SKM-1 (cell line): ENCODE measurements at regions not wholly inside any gene's neighbourhood (a gene's known extent, or its start where the extent isn't known, plus 50 kb on each side); places are given as distances from the start of the nearest gene placed in this dataset.
"Not testable (repeated sequence)": the region's sequence is repeated elsewhere in the genome, so short reads cannot be mapped to it uniquely, and the experiment has no call there.

Experiments used
- DNase-seq: peaks from one replicate; lab custom pipeline; 2025; ENCODE audit not compliant: unreplicated experiment; lab: John Stamatoyannopoulos, UW

DNA sequence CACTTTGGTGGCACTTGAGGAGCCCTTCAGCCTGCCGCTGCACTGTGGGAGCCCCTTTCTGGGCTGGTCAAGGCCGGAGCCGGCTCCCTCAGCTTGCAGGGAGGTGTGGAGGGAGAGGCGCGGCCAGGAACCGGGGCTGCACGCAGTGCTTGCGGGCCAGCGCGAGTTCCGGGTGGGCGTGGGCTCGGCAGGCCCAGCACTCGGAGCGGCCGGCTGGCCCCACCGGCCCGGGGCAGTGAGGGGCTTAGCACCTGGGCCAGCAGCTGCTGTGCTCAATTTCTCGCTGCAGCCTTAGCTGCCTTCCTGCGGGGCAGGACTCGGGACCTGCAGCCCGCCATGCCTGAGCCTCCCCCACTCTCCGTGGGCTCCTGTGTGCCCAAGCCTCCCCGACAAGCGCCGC is 533.7 kb upstream of the SLC10A2 start:
- DNase-seq = not testable (repeated sequence)

GRCh38 chr13:103598671-103599070 is 532.5 kb upstream of the SLC10A2 start:
- no peak for DNase-seq

DNA sequence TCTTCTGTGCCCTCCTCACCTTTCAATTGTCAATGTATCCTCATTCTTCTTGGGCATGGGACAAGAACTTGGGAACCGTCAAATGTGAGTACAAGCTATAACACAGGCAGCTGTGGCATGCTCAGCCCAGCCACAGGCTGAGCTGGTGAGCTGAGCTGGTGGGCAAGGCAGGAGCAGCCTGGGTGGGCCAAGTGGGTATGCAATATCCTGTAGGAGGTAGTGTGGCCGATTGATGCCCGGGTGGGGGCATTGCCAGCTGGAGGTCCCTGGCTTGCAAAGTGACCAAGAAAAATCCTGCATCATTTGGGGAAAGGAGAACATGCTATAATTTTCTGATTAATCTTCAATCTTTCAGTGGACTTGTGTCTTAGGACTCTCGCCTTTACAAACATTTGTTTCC is 507.2 kb upstream of the SLC10A2 start:
- DNase-seq = no peak

DNA sequence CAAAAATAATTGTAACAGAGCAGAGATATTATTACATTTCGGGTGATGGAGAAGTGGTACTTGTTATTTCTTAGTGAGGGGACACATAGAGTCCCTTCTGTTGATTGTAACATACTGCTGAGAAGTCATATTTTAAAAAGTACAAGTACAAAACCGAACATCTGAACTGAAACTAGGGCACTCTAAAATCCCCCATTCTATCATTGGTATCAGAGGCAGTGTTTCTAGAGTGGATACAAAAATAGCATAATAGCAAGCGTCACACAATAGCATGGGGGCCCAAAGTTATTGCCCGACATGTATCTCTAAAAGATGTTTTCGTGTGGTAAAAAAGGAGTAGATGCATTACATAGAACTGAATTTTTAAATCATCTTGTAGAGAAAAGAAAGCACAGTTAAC is 502.1 kb upstream of the SLC10A2 start:
- DNase-seq = no peak

DNA sequence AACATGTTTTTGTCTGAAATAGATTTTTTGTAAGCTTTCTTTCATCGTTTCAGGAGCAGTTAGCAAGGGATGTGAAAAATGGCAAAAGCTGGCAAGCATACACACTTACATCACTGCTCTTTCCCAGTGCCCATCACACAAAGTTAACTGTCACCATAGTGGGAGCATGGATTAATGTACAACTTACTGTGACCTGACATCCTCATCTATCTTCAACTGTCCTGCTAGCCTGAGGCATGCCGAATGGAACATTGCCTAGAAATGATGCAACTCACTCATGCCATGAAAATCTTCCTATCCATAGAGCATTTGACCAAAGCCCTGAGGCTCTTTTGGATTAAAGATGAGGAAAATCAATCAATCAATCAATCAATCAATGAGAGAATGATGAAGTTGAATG is 491.7 kb upstream of the SLC10A2 start:
- no peak for DNase-seq

DNA sequence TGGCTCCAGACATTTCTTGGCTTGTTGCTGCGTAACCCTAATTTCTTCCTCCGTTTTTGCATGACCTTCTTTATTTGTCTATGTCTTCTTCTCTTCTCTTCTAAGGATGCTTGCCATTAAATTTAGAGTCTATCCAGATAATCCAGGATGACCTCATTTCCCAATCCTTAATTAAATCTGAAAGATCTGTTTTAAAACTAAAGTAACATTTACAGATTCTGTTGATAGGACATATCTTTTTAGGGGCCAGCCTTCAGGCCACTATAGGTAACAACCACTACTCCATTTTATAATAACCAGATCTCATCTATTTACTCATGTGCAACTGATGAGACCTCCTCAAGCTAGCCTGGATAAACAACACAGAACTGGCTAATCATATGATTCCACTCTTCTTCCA is 490.5 kb upstream of the SLC10A2 start:
- no peak for DNase-seq

DNA sequence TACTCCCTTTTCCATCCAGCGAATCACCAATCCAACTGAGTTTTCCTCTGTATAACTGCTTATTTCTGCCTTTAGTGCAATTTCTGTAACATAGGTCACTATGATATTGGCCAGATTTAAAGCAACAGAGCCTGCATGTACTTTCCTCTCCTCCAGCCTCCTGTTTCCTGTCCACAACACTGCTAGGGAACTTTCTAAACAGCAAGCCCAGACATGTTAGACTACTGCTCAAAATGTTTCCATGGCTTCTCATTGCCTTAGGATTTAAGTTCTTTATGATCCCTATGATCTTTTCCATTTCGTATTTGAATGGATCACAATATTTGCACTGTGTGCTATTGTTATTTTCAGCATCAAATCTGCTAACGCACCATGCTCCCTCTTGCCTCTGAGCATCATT is 481.7 kb upstream of the SLC10A2 start:
- no peak for DNase-seq

DNA sequence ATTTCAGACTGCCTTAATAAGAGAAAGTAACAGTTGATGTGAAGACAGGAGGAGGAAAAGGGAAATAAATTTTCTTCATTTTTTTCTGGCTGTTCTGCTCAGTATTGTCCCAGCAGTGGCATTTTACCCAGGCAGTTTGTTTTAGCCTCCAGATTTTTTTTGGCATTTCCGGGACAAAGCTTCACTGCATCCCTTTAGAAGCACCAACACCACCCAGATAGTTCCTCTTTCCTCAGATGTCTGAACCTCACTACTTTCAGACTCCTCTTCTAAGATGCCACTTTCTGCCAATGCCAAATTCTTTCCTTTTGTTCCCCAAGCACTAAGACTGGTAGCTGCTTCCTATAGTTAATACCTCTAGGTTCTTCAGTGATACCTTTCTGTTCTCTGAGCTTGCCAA is 480.1 kb upstream of the SLC10A2 start:
- DNase-seq = no peak

- DNase-seq = no peak
These were observed 476.4 kb upstream of the SLC10A2 start for GRCh38 chr13:103542648-103543047.

DNA sequence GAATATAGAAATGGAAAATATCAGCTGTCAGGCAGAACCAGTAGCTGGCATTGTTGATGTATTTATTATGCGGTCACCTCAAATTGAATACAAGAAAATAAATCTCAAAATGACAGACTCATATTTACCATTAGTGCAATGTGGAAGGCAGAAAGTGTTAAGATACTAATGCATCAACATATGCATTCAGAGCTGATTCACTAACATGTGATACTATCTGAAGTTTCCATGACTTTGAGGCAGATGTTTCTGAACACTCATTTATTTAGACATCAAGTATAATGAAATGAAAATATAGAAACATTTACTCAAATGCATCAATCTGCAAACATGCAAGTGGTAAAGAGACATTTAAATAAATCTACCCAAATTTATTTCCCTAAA is 474.2 kb upstream of the SLC10A2 start:
- DNase-seq = no peak

DNA sequence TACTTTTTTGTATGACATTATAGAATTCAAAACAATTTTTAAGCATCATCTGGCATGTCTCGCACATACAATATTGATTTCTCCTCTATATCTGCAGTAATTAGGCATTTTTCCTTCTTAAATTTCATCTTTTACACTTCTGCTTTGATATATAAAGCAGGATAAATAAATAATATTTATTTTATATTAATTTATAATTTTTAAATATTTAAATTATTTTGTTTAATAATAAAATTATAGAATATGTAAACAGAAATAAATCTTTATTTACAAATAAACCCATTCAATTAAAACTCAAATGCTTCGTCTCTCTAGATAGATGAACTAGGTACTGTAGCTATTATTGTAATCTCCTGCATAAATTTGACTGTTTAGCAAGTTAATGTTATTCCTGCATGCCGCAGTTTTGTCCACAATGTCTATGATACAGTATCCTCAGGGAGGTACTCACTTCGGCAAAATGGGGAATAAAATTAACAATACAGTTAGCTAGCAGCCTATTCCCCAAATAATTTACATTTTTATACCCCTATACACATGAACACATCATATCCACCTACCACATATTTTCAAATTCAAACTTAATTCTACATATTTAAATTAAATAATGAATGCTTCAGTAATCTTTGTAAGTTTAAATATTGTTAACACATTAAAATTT is 473.6 kb upstream of the SLC10A2 start:
- no peak for DNase-seq

- no peak for DNase-seq
These were observed 473.0 kb upstream of the SLC10A2 start for GRCh38 chr13:103539265-103539664.

DNA sequence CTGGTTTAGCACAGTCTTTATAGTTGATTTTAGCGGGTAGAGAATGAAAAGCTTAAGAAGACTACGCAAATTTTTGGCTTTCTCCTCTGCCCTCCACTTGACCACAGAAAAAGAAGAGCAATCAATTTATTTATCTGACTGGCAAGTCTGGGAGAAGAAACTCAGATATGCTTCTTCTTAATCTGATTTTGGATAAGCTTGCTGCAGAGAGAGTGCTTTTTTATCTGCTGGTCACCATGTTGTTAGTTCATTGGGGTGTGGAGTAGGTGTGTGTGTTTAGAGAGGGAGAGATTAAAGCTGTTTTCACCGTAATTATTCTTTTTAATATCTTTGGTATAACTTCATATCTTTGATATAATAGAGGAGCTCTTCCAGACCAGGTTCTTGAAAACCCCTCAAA is 471.4 kb upstream of the SLC10A2 start:
- no peak for DNase-seq

GRCh38 chr13:103531278-103531677 is 465.1 kb upstream of the SLC10A2 start:
- DNase-seq = no peak

- DNase-seq = no peak
These were observed 462.2 kb upstream of the SLC10A2 start for GRCh38 chr13:103528437-103528836.

GRCh38 chr13:103525530-103525929 is 459.3 kb upstream of the SLC10A2 start:
- DNase-seq = no peak

- no peak for DNase-seq
These were observed 457.6 kb upstream of the SLC10A2 start for GRCh38 chr13:103523858-103524257.

GRCh38 chr13:103521532-103521931 is 455.3 kb upstream of the SLC10A2 start:
- no peak for DNase-seq

DNA sequence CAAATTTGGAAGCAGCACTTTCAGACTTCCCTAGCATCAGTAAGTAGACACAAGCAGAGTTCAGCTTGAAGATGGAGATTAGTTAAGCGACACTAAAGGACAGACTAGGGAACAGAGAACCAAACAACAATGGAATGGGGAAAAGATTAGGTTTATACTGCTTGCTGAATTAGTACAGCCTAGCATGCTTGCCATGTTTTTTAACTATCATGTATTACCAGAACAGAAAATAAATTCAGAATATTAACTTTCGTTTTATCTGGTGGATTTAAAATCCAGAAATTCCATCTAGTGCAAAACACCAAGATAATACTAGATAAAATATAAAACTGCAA is 451.5 kb upstream of the SLC10A2 start:
- DNase-seq = no peak

GRCh38 chr13:103517066-103517767 is 451.0 kb upstream of the SLC10A2 start:
- no peak for DNase-seq

DNA sequence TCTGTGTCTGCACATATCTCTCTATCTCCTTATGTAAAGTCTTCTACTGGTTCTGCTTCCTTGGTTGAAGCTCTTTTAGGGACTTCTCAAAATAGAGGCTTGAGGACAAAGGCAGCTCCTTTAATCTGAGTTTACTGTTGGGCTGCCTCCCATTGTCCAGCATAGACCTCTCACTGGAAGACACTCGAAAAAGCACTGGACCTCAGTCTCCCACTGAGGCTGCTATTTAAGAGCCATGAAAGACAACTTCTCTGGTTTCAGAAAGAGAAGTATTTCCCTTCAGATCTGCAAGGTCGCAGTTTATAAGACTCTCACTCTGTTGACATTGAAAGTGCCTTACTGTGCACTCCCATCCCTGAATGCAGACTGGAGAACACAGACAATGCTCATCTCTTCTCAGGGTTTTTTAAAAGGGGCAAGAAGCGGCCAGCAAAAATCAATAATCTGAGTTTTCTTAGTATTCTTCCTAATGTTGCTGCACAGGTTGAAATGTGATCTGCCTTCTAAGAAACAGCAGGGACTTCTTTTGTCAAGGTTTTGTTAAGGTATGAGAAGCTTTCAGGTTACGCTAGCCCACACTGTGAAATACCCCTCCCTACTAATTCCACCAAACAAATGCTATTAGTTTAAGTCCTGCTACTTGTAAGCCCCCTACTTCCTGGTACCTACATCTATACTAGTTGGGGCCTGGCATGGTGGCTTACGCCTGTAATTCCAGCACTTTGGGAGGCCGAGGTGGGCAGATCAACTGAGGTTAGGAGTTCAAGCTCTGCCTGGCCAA is 450.0 kb upstream of the SLC10A2 start:
- DNase-seq = no peak

GRCh38 chr13:103515410-103515809 is 449.2 kb upstream of the SLC10A2 start:
- no peak for DNase-seq
